ENCODE measurements at regions not wholly inside any gene's neighbourhood (a gene's known extent, or its start where the extent isn't known, plus 50 kb on each side); places are given as distances from the start of the nearest gene placed in this dataset.

GRCh38 chr9:73434826-73435225 is 283.2 kb downstream of the ANXA1 start:
- Histone ChIP-seq H2AFZ (replicated peaks; ENCODE audit: low read length, poor library complexity) (no peak overlapping the region), H2BK5ac (ENCODE audit: low read depth, low read length, poor library complexity, severe bottlenecking) (no peak overlapping the region), H2BK20ac (ENCODE audit: low read depth, low read length) (no peak overlapping the region), H3K14ac (replicated peaks; ENCODE audit: low read depth, low read length) (no peak overlapping the region), H4K8ac (ENCODE audit: low read depth in 2 of 2, low read length in 2 of 2) (no peak overlapping the region), H3K56ac (ENCODE audit: extremely low read depth, insufficient read depth, low read length) (no peak overlapping the region), H2AK9ac (replicated peaks; ENCODE audit: low read depth, low read length, poor library complexity) (no peak overlapping the region), H2BK120ac (ENCODE audit: low read depth, low read length) (no peak overlapping the region), H3K18ac (ENCODE audit: low read depth, low read length) (no peak overlapping the region), H3K9ac (ENCODE audit: low read depth, low read length) (no peak overlapping the region), H4K91ac (ENCODE audit: insufficient read depth, low read depth, low read length) (no peak overlapping the region), H2AK5ac (ENCODE audit: low read depth, low read length) (no peak overlapping the region), H3K4me1 (ENCODE audit: control insufficient read depth, insufficient read depth, low read length) (no peaks in the 10 kb centered on the region), H3K9me3 (ENCODE audit: control insufficient read depth, insufficient read depth, low read length) (no peaks in the 10 kb centered on the region; the same call in 1 of the 2 replicates), H4K5ac (ENCODE audit: low read depth, low read length) (no peak overlapping the region), H3K27ac (ENCODE audit: insufficient read depth, low read length) (no peak overlapping the region), H3K23ac (ENCODE audit: low read depth, low read length) (no peak overlapping the region), H3K4me3 (ENCODE audit: insufficient read depth, low read depth, low read length) (no peak overlapping the region), H3K4me2 (ENCODE audit: low read depth, low read length) (no peak overlapping the region), H2BK15ac (ENCODE audit: low read depth, low read length) (no peak overlapping the region), H4K20me1 (ENCODE audit: insufficient read depth, low read length) (no peaks in the 10 kb centered on the region), H3K9me1 (ENCODE audit: insufficient read depth, low read length) (no peaks in the 10 kb centered on the region), H3K27me3 (ENCODE audit: control insufficient read depth, insufficient read depth, low read length) (no peaks in the 10 kb centered on the region), H3K36me3 (ENCODE audit: control insufficient read depth, insufficient read depth, low read length) (no peaks in the 10 kb centered on the region), H3K79me1 (ENCODE audit: low read depth in 1 of 2, low read length in 2 of 2) (no peaks in the 10 kb centered on the region), H3K4ac (ENCODE audit: low read depth, low read length) (no peak overlapping the region)
- ChIA-PET POLR2A (ENCODE audit: unreplicated experiment) (no interaction called here), CTCF (no interaction called here)
- TF ChIP-seq USF2 (IDR thresholded peaks at IDR 0.05; ENCODE audit: low read depth, low read length): no peak
- no peak for TF ChIP-seq CHD1 (IDR thresholded peaks at IDR 0.05; ENCODE audit: low read depth, low read length)
- TF ChIP-seq NFE2L2 (IDR thresholded peaks at IDR 0.05; ENCODE audit: low read depth, low read length): no peak
- no peak for TF ChIP-seq SMC3 (IDR thresholded peaks at IDR 0.05; ENCODE audit: low read depth, low read length)
- TF ChIP-seq MAZ (IDR thresholded peaks at IDR 0.05; ENCODE audit: borderline replicate concordance, low read depth, low read length): no peak
- TF ChIP-seq FOS (IDR thresholded peaks at IDR 0.05; ENCODE audit: low read depth, low read length): no peak
- no peak for TF ChIP-seq RFX5 (IDR thresholded peaks at IDR 0.05; ENCODE audit: low read depth, low read length)
- no peak for TF ChIP-seq CTCF (conservative IDR thresholded peaks at IDR 0.05; ENCODE audit: low read depth, low read length)
- no peak for TF ChIP-seq ELK1 (IDR thresholded peaks at IDR 0.05; ENCODE audit: borderline replicate concordance, low read depth, low read length)
- no peak for TF ChIP-seq MAFK (IDR thresholded peaks at IDR 0.05; ENCODE audit: low read depth, low read length)
- TF ChIP-seq POLR2A (IDR thresholded peaks at IDR 0.05; ENCODE audit: low read depth, low read length): no peak
- no peak for TF ChIP-seq BHLHE40 (IDR thresholded peaks at IDR 0.05; ENCODE audit: low read depth, low read length)
- TF ChIP-seq CEBPB (IDR thresholded peaks at IDR 0.05; ENCODE audit: low read depth, low read length): no peak
- TF ChIP-seq MXI1 (IDR thresholded peaks at IDR 0.05; ENCODE audit: borderline replicate concordance, low read depth, low read length): no peak
- ATAC-seq (ENCODE audit: low read depth) (no peak), DNase-seq (no peak)
- no TSS peak for BruUV-seq (replicated peaks)
- WGBS, 2 experiments (ENCODE audit: extremely low coverage in 2 of 2, insufficient read length in 1 of 2): 44% methylated on average over 1 of the region's 2 CpGs; no CpG with 5 or more reads in 1 of the 2 experiments
- in situ Hi-C loops (cut with MboI; ENCODE audit: low sequenced_read_pairs) (no loop called here), dilution Hi-C loops (cut with HindIII; ENCODE audit: low sequenced_read_pairs, unreplicated experiment) (no loop called here), intact Hi-C loops (cut with micrococcal nuclease) (no loop called here)

All from IMR-90 (cell line).